ENCODE measurements at regions not wholly inside any gene's neighbourhood (a gene's known extent, or its start where the extent isn't known, plus 50 kb on each side); places are given as distances from the start of the nearest gene placed in this dataset.

DNA sequence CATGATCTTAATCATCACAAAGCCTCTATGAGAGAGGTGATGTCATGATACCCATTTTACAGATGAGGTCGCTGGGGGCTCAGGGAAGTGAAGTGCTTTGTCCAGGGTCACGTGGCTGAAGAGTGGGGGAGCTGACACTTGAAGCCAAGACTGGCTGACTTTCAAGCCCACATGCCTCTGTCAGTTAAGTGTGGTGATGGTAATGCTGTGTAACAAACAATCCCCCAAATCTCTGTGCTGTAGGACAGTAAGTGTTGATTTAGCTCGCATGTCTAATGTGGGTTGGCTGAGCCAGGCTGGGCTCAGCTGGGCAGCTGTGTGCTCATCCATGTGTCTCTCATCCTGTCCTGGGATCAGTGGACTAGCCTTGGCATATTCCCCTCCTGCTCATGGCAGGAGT, 87.1 kb upstream of the GRK3 start:
- no peaks in the 10 kb centered on the region for H3K79me2 ChIP-seq (ENCODE audit: insufficient read depth, low read length)
- ATAC-seq = no peak
- no peak for FAIRE-seq
- no peak overlapping the region for H3K27ac ChIP-seq (ENCODE audit: extremely low read length, insufficient read depth, low read length)
- H3K9ac ChIP-seq (ENCODE audit: insufficient read depth, low read depth, low read length) = no peak overlapping the region
- H3K36me3 ChIP-seq (replicated peaks in 1 of 2; ENCODE audit: control insufficient read depth in 1 of 2, insufficient read depth in 2 of 2, low read length in 2 of 2) = peaks cover 0 to 3% of the 10 kb centered on the region in 2 experiments; a peak in 2 of 5 replicates
- no peaks in the 10 kb centered on the region for H3K27me3 ChIP-seq (ENCODE audit: control insufficient read depth in 1 of 2, insufficient read depth in 2 of 2, low read length in 2 of 2)
- TF ChIP-seq, protein P1, sequence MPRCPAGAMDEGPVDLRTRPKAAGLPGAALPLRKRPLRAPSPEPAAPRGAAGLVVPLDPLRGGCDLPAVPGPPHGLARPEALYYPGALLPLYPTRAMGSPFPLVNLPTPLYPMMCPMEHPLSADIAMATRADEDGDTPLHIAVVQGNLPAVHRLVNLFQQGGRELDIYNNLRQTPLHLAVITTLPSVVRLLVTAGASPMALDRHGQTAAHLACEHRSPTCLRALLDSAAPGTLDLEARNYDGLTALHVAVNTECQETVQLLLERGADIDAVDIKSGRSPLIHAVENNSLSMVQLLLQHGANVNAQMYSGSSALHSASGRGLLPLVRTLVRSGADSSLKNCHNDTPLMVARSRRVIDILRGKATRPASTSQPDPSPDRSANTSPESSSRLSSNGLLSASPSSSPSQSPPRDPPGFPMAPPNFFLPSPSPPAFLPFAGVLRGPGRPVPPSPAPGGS (CRISPR knock-in tag; IDR thresholded peaks at IDR 0.05) = no peak
- peak; percentile 37; the same call in 1 of the 2 replicates for TF ChIP-seq ATF7 (IDR thresholded peaks at IDR 0.05)
- no peak for TF ChIP-seq ATF7 (CRISPR knock-in tag; IDR thresholded peaks at IDR 0.05)
- peak; percentile 89 for TF ChIP-seq RBAK (CRISPR knock-in tag; IDR thresholded peaks at IDR 0.05)
- TF ChIP-seq CBX5 (CRISPR knock-in tag; IDR thresholded peaks at IDR 0.05; ENCODE audit: borderline replicate concordance) = no peak
- TF ChIP-seq, protein P2, sequence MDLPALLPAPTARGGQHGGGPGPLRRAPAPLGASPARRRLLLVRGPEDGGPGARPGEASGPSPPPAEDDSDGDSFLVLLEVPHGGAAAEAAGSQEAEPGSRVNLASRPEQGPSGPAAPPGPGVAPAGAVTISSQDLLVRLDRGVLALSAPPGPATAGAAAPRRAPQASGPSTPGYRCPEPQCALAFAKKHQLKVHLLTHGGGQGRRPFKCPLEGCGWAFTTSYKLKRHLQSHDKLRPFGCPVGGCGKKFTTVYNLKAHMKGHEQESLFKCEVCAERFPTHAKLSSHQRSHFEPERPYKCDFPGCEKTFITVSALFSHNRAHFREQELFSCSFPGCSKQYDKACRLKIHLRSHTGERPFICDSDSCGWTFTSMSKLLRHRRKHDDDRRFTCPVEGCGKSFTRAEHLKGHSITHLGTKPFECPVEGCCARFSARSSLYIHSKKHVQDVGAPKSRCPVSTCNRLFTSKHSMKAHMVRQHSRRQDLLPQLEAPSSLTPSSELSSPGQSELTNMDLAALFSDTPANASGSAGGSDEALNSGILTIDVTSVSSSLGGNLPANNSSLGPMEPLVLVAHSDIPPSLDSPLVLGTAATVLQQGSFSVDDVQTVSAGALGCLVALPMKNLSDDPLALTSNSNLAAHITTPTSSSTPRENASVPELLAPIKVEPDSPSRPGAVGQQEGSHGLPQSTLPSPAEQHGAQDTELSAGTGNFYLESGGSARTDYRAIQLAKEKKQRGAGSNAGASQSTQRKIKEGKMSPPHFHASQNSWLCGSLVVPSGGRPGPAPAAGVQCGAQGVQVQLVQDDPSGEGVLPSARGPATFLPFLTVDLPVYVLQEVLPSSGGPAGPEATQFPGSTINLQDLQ (CRISPR knock-in tag; IDR thresholded peaks at IDR 0.05) = no peak
- BruUV-seq (replicated peaks) = no TSS peak
- intact Hi-C loops (cut with micrococcal nuclease; ENCODE audit: unreplicated experiment) (no loop called here), in situ Hi-C loops (cut with HindIII; ENCODE audit: extremely low pct_ligation_motif_present, low pct_unique_long_range_greater_than_20kb) (no loop called here)
- no peaks in the 10 kb centered on the region for H4K20me1 ChIP-seq (ENCODE audit: insufficient read depth, low read length)
- POLR2A ChIA-PET = no interaction called here
- H3K9me3 ChIP-seq (ENCODE audit: low read length) = no peaks in the 10 kb centered on the region
- no peak overlapping the region for H2AFZ ChIP-seq (ENCODE audit: low read length)
- CTCF ChIA-PET (ENCODE audit: low intra/inter-chr PET ratio, low total read pairs) = no interaction called here
- no peak for DNase-seq (ENCODE audit: low spot score)
- H3K4me1 ChIP-seq (ENCODE audit: insufficient read depth, low read length) = no peaks in the 10 kb centered on the region
- 79% methylated on average over 2 of the region's 3 CpGs for WGBS (ENCODE audit: low lambda C conversion rate)
- H3K4me2 ChIP-seq (ENCODE audit: low read depth, low read length) = no peak overlapping the region
- no peak overlapping the region for H3K4me3 ChIP-seq (replicated peaks in 1 of 3; ENCODE audit: insufficient read depth in 1 of 3, low read depth in 2 of 3, low read length in 3 of 3)

Data from HepG2 (cell line).